NCI-H774 (cell line): ENCODE measurements at regions not wholly inside any gene's neighbourhood (a gene's known extent, or its start where the extent isn't known, plus 50 kb on each side); places are given as distances from the start of the nearest gene placed in this dataset.
"Not testable (repeated sequence)": the region's sequence is repeated elsewhere in the genome, so short reads cannot be mapped to it uniquely, and the experiment has no call there.

Experiments
- DNase-seq: peaks from one replicate; lab custom pipeline; 2025; lab: John Stamatoyannopoulos, UW

GRCh38 chr12:71299541-71300376 lies 139.8 kb upstream of the LGR5 start:
- DNase-seq, result no peak

- DNase-seq, result no peak
These were observed 140.1 kb upstream of the TSPAN8 start for GRCh38 chr12:71297930-71298329.

GRCh38 chr12:71295953-71296352 lies 138.2 kb upstream of the TSPAN8 start:
- no peak for DNase-seq

GRCh38 chr12:71291746-71292145 lies 133.9 kb upstream of the TSPAN8 start:
- DNase-seq, result no peak

GRCh38 chr12:71283883-71284282 lies 126.1 kb upstream of the TSPAN8 start:
- DNase-seq, result no peak

GRCh38 chr12:71282925-71283324 lies 125.1 kb upstream of the TSPAN8 start:
- DNase-seq, result no peak

GRCh38 chr12:71282020-71282419 lies 124.2 kb upstream of the TSPAN8 start:
- no peak for DNase-seq

GRCh38 chr12:71281425-71281824 lies 123.6 kb upstream of the TSPAN8 start:
- no peak for DNase-seq

- no peak for DNase-seq
These were observed 120.1 kb upstream of the TSPAN8 start for GRCh38 chr12:71277866-71278265.

- no peak for DNase-seq
These were observed 118.7 kb upstream of the TSPAN8 start for GRCh38 chr12:71276541-71276940.

GRCh38 chr12:71270794-71271193 lies 113.0 kb upstream of the TSPAN8 start:
- DNase-seq, result not testable (repeated sequence)

- DNase-seq, result no peak
These were observed 112.3 kb upstream of the TSPAN8 start for GRCh38 chr12:71270057-71270456.

GRCh38 chr12:71269281-71269598 lies 111.4 kb upstream of the TSPAN8 start:
- DNase-seq, result no peak

GRCh38 chr12:71268598-71269280 lies 110.9 kb upstream of the TSPAN8 start:
- DNase-seq, result no peak

GRCh38 chr12:71266606-71267005 lies 108.8 kb upstream of the TSPAN8 start:
- no peak for DNase-seq

GRCh38 chr12:71265731-71266130 lies 107.9 kb upstream of the TSPAN8 start:
- not testable (repeated sequence) for DNase-seq

- no peak for DNase-seq
These were observed 104.7 kb upstream of the TSPAN8 start for GRCh38 chr12:71262466-71262865.

GRCh38 chr12:71252473-71252872 lies 94.7 kb upstream of the TSPAN8 start:
- no peak for DNase-seq

- DNase-seq, result no peak
These were observed 92.4 kb upstream of the TSPAN8 start for GRCh38 chr12:71250166-71250565.

- DNase-seq, result no peak
These were observed 85.6 kb upstream of the TSPAN8 start for GRCh38 chr12:71243370-71243769.

- DNase-seq, result no peak
These were observed 84.7 kb upstream of the TSPAN8 start for GRCh38 chr12:71242511-71242910.

GRCh38 chr12:71240946-71241345 lies 83.1 kb upstream of the TSPAN8 start:
- no peak for DNase-seq

GRCh38 chr12:71239731-71240130 lies 81.9 kb upstream of the TSPAN8 start:
- DNase-seq, result no peak

GRCh38 chr12:71237128-71237527 lies 79.3 kb upstream of the TSPAN8 start:
- no peak for DNase-seq
